GM18502 (cell line): ENCODE measurements at regions not wholly inside any gene's neighbourhood (a gene's known extent, or its start where the extent isn't known, plus 50 kb on each side); places are given as distances from the start of the nearest gene placed in this dataset.
"Not testable (repeated sequence)": the region's sequence is repeated elsewhere in the genome, so short reads cannot be mapped to it uniquely, and the experiment has no call there.

Experiments used
- ATAC-seq: cut with Tn5 transposase; IDR thresholded peaks from one replicate; pipeline ENCODE4 v1.9.1; 2021; ENCODE audit warnings: mild to moderate bottlenecking; ENCODE audit not compliant: unreplicated experiment, poor library complexity

DNA sequence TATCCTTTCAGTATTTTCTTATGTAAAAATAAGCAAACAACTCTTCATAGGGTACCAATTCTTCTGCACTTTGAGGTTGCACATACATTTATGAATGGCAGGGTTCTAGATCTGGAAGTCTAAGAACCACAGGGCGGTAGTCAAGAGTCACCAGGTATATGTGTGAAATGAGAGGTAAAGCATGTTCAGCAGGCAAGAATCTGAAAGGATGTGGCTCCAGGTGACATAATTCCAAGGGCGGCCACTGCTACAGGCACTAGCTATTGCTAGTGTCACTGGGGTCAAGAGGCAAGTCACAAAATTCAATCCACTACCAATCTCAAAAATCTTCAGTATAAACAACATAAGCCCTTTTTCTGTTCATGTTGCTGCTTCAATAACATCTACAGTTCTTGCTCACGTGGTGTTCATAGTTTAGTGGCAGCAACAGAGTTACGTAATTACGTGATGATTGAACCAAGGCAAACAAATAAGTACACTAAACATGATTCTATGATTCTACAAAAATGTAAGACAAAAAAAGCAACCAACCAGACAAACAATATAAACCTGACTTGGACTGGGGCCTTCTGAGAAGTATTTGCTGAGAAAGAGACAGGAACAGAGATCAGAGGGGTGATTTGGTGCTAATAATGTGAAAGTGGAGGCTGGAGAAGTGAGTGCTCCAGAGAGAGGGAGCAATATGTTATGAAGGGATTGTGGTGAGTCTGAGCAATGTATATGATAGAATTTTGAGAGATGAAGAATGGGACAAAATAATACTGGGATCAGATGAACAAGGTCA lies 101.7 kb downstream of the NAA11 start:
- ATAC-seq = no peak

DNA sequence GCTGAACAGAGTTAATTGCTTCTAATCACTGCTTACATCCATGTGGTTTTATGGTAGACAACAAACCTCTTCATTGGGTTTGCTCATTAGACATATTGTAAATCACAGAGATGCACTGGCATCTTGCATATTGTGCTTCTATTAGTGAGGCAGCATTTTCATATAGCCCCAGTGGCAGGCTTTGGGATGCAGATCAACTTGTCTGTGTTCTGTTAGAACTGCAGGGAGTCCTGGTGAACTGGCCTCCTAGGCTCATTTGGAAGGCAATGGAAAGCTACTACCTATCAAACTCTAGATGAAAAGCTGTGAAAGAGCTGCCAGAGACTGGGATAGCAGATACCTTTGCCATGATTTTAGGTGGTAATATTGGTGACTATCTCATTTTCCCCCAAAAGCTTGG lies 108.8 kb downstream of the NAA11 start:
- no peak for ATAC-seq

DNA sequence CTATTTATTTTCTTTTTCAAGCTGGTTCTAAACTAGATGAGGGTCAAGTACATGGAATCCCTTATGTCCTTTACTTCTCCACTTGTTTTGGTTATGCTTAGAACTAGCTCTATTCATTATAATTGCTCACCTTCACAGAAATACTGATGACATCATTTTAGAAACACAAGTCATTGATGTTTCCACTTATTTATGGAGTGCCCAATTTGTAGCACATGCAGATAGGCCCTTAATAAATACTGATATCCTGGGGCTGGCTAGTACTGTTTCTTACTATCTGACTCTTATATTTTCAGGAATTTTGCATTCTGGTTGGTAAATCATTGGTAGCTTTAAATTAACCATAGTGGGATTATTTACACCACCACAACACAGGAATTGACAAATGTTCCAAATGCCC lies 112.2 kb downstream of the NAA11 start:
- ATAC-seq = no peak

DNA sequence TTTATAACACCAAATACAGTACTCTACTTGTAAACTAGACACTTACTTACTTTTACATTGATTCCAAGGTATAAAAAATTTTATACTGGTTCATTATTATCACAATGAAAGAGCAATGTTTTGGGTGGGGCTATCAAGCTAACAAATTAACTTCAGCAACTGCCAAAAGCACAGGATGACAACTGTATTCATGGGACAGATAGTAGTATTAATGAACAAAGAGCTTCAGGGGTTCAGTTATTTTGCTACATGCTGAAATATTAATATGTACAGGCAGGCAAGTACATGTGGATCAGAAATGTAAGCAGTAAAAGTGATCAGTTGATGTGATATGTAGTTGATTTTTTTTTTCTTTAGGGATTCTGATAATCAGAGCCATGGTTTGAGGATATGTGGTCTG lies 112.9 kb downstream of the NAA11 start:
- no peak for ATAC-seq

DNA sequence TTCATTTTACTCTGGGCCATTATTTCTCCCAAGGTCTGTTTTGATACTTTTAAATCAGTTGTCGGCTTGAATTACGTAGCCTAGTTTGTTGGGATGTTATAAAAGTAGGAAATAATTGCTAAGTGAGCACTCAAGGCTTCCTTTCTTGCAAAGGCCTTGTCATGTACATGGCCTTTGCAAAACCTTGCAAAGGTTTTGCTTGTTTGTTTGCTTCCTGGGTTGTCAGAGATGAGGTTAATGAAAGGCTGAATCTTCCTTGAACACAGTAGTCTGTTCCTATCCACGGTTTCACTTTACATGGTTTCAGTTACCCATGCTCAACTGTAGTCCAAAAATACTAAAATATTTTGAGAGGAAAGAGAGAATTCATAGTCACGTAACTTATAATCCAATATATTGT lies 113.5 kb downstream of the NAA11 start:
- ATAC-seq = no peak

DNA sequence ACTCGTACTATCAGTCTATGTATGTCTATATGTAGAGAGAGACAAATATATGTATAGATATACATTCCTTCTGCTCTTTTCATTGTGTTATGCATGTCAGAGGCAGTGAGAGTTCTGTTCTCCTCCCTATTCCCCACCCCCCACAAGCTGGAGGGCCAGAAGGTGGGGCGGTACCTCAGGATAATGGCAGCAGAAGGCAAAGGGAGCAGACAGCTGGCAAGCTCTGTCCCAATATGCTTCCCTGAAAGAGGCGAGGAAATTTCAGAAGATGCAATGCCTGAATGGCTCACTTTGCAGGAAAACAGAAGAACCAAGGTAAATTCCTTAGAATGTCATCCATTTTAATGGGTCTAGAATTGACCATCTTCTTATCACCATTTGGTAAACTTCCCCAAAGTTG lies 114.4 kb downstream of the NAA11 start:
- ATAC-seq = no peak

DNA sequence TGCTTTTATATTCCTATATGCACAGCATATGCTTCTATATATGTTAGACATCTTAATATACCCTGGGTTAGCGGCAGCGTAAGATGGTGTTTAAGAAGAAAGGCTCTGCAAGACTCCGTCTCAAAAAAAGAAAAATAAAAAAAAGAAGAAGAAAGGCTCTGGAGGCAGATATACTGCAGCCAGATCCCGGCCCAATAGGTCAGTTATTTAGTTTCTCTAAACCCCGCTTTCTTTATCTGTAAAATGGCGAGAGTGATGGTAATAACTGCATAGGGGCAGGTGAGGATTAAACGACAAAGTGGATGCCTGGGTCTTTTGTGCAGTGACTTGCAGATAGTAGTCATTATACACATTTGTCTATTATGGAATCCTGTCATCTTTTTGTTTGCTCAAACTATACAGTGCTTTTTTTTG lies 115.2 kb downstream of the NAA11 start:
- ATAC-seq = no peak

DNA sequence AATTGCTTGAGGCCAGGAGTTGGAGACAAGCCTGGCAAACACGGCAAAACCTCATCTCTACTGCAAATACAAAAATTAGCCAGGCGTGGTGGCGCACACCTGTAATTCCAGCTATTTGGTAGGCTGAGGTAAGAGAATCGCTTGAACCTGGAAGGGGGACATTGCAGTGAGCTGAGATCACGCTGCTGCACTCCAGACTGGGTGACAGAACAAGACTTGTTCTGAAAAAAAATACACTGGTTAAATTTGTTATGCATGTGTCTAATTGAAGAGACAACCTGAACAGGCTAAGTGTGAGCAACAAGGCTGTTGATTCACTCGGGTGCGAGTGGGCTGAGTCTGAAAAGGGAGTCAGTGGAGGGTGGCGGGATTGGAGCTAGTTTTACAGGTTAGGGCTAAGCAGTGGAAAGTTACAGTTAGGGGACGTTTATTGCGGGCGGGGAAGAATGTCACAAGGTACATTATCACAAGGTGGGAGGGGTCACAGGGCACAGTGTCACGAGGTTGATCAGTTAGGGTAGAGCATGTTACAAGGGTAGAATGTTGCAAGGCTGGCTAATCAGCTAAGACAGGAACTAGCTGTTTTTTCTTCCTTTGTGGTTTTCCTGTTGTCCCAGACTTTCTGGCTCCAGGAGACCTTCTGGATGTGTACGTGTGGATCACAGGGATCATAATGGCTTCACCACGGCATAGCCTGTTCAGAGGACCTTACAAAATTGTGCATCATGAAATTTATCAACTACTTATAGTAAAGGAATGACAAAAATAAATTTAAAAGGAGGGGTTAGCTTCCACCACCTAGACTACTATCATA lies 115.8 kb downstream of the NAA11 start:
- no peak for ATAC-seq

DNA sequence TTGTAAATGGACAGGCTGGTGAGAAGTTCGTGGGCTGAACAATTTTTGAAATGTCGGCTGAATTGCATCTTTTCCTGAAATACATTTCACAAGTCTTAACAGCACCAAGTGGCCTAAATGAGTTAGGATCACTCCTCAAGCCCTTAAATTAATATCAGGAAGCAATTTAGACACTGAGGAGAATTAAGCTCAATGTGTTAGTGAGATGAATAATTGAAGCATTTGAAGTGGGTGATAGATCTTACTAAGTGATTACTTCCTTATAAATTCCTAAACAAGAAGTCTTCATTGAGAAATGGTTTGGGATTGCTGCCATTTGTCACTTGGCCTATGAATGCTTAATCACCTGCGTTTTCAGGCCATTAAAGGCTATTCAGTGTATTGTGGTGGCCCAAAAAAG lies 116.8 kb downstream of the NAA11 start:
- no peak for ATAC-seq

DNA sequence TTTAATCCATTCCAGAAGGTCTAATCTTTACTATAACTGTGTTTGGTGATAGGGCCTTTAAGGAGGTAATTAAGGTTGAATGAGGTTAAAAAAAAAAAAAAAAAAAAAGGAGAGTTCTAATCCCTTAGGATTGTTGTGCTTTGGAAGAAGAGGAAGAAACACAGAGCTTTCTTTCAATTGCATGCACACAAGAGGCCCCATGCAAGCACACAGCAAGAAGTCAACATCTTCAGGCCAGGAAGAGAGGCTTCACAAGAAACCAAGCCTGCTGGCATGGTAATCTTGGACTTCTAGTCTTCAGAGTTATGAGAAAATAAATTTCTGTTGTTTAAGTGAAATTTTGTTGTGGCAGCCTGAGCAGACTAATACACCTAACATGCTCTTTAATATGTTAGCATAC lies 118.6 kb downstream of the NAA11 start:
- ATAC-seq = no peak

DNA sequence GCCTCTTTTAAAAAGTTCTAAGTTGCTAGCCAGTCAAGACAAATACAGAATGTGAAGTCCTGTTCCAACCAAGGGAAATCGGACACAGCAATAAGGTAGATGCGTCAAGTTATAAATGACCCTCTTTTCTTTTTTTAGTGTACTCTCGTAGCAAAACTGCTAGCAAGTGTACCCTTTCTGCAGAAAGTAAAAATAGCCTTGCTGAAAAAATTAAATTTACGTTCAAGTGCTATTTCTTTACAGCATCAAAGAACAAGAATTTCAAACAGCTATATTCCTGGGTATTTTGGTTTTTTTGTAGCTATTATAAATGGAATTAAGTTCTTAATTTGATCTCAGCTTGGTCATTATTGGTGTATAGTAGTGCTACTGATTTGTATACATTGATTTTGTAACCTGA lies 119.2 kb downstream of the NAA11 start:
- ATAC-seq = no peak

DNA sequence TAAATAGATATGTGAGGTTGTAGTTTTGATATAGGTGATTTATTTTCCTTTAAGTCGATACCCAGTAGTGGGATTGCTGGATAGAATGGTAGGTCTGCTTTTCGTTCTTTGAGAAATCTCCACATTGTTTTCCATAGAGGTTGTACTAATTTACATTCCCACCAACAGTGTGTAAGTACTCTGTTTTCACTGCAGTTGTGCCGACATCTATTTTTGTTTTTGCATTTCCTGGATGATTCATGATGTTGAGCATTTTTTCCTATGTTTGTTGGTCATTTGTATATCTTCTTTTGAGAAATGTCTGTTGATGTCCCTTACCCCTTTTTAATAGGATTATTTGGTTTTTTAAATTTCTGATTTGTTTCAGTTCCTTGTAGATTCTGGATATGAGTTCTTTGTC lies 120.7 kb downstream of the NAA11 start:
- no peak for ATAC-seq

DNA sequence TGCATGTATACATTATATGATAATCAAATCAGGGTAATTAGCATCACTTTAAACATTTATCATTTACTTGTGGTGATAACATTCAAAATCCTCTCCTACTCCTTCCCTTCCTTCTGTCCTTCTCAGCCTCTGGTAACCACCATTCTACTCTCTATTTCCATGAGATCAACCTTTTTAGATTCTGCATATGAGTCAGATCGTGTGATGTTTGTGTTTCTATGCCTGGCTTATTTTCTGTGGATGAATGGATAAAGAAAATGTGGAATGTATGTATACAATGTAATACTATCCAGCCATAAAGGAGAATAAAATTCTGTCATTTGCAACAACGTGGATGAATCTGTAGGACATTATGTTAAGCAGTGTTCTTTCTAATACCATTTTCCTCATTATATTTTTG lies 123.9 kb downstream of the NAA11 start:
- ATAC-seq = no peak

DNA sequence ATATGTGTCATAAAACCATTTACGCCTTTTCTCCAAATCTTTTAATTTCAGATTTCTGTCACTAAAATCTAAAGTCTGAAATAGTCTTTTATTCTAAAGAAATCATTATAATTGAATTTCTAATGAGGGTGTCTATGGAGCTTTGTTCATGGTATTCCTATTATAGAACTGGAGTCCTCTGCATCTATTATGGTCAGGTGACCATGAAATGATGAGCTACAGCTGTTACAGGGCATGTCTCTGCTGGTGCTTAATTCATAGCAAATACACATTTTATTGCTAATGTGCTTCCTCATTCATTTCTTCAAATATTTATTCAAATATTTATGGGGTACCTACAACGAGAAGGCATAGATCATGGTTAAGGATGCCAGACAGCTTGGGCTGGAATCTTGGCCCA lies 126.1 kb downstream of the NAA11 start:
- no peak for ATAC-seq

DNA sequence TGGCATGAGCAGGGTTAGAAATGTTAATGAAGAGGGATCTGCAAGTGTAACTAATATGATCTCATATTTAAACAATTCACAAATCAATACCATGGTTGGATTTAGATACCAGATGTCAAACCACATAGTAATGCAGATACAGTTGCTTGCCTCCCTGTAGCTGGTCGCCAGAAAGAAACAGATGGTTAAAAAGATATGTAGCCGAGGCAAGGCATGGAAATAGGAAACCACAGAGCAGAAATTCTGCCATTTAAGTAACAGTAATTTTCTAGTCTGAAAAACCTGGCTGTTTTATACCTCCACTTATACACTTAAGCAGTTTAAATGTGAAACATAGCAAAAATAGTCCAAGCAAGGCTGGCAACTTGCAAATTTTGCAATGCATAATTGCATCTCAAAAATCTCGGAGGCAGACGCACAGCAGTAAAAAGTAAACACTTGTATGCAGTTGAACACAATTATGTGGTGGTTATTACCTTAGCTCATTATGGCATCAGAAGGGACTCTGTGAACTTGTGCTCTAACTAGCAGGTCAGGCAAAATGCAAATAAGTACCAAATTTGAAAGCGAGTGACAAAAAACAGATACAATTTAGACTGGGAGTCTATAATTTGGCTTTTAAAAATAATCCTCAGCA lies 126.8 kb downstream of the NAA11 start:
- no peak for ATAC-seq

DNA sequence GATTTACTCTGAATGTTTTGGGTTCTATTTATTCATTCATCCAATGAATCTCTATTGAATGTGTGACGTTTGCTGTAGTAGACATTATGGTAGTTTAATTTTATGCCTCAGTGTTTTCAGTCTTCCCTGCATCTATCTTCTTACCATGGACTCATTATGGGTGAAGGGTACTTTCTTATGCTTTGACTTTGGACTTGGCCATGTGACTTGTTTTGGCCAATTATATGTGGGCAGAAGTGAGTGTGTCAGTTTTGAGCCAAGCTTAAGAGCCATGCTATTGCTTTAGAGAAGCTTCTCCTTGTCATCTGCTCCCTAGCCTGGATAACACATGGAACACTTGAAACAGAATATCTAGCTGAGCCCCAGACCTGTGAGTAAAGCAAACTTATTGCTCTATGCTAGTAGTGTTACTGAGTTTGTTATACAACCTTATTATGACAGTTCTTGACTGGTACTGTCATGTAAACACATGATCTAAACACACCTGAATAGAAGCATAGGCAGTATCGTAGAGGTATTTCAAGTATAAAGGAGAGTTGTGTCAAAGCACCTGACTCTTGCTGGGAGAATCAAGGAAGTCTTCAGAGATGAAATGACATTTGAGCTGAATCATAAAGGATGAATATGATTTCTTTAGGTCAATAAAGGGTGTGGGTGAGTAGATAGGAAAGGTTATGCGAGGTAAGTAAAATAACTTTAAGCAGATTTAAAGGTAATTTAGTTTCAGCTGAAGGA lies 128.4 kb downstream of the NAA11 start:
- ATAC-seq = no peak

DNA sequence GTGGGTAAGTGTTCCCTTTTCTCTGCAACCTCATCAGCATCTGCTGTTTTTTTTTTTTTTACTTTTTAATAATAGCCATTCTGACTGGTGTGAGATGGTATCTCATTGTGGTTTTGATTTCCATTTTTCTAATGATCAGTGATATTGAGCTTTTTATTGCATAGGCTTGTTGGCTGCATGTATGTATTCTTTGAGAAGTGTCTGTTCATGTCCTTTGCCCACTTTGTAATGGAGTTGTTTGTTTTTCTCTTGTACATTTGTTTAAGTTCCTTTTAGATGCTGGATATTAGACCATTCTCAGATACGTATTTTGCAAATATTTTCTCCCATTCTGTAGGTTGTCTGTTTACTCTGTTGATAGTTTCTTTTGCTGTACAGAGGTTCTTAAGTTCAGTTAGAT lies 134.6 kb downstream of the NAA11 start:
- ATAC-seq = not testable (repeated sequence)

DNA sequence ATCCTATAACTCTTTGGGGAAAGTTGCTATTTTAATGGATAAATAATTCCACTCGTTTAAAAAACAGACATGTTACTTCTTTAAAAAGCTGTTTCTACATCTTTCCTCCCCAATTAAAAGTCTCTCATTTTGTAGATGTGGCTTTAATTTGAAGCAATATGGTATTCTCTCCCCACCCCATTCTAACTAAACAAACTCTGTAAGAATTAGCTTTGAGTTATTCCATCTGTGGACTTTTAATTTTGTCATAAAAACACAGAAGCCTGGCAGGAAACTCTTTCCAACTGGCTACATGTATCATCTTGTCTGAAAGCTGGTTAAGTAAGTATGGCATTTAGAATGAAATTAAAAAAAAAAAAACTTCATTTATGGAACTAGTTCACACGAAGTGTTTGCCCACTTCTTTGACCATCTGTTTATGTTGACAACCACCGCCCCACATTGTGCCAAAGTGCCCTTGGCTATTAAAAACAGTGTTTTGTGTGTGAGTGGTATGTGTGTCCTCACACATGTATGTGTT lies 140.3 kb downstream of the NAA11 start:
- no peak for ATAC-seq

DNA sequence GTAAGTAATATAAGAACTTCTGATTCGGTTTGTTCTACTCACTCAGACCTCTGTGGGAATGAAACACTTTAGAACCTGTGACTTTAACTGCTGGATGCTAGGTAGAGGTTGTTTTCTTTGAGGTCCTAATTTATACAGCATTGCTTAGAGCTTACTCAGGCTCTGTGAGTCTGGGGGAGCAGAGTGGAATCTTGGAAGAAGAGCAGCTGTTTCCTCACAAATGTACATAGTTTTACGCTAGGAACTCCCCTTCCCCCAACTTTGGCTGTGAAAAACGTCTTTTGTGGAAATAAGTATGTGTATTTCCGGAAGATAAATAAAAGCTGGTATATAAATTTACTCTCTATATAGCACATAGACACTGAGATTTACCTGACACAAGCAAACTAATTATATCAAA lies 141.4 kb downstream of the NAA11 start:
- ATAC-seq = no peak

DNA sequence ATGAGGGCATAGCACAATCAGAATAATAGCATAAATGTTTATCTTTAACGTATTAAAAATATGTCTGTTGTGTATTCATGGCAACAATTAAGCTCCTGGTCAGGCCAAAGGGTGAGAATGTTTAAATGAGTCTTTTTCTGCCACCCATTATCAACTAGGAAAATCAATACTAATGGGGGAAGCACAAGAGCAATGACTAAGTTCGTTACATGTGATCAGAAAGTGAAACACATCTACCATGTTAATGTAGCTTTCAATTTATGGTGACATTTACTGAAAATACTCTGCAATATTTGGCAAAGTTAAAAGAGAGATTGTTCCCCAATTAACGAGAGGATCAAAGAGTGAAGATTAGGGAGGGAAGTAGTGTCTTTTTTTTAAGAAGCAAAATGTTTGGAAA lies 143.7 kb downstream of the NAA11 start:
- peak; percentile 52 for ATAC-seq
